HEK293 (cell line): ENCODE measurements at regions not wholly inside any gene's neighbourhood (a gene's known extent, or its start where the extent isn't known, plus 50 kb on each side); places are given as distances from the start of the nearest gene placed in this dataset.

Experiments
- CTCF ChIA-PET: fragments of 350-600 bp; formaldehyde crosslinking; extraction: SDS; loops from one replicate; lab custom pipeline; 2021; ENCODE audit warnings: antibody characterized with exemption; lab: Yijun Ruan, JAX
- POLR2A ChIA-PET: fragments of 300-600 bp; formaldehyde crosslinking; extraction: SDS; loops from one replicate; lab custom pipeline; 2020; ENCODE audit warnings: antibody characterized with exemption, inconsistent platforms; lab: Yijun Ruan, JAX
- H3K27ac ChIP-seq: fragments of 200-500 bp; sonication (Bioruptor generic); 2 replicates; pipeline ENCODE4 v1.5.1; 2014; ENCODE audit warnings: low read depth, low read length, control low read depth, inconsistent platforms; ENCODE audit errors: extremely low read depth
- H3K36me3 ChIP-seq, 2 experiments: fragments of 200-500 bp in 1 of 2; sonication (Bioruptor generic) in 1 of 2; 1 replicate in 1 of 2; 2 replicates in 1 of 2; pipeline ENCODE4 v1.5.1; 2014 to 2017; ENCODE audit warnings: inconsistent platforms in 2 of 2, low read length in 2 of 2; ENCODE audit not compliant: control insufficient read depth in 2 of 2, insufficient read depth in 1 of 2
- H3K4me1 ChIP-seq: fragments of 200-500 bp; sonication (Bioruptor generic); 2 replicates; pipeline ENCODE4 v1.5.1; 2014; ENCODE audit warnings: mild to moderate bottlenecking, low read length, inconsistent platforms; ENCODE audit not compliant: control insufficient read depth, insufficient read depth
- H3K4me3 ChIP-seq: 2 replicates; pipeline ENCODE4 v1.5.1; 2011; ENCODE audit warnings: low read depth, mild to moderate bottlenecking, control low read depth, low read length, moderate library complexity
- H3K9me3 ChIP-seq: fragments of 200-500 bp; sonication (Bioruptor generic); 2 replicates; pipeline ENCODE4 v1.5.1; 2014; ENCODE audit warnings: low read depth, low read length, inconsistent platforms; ENCODE audit not compliant: control insufficient read depth, insufficient read depth
- BCL11B ChIP-seq: fragments of 450-650 bp; formaldehyde crosslinking; IDR thresholded peaks from 2 replicates; pipeline ENCODE4 v1.5.1; 2016; ENCODE audit warnings: low read depth, missing biosample characterization, missing genetic modification characterization
- BCL6B ChIP-seq: fragments of 450-650 bp; formaldehyde crosslinking; IDR thresholded peaks from 2 replicates; pipeline ENCODE4 v1.5.1; 2017; ENCODE audit warnings: missing biosample characterization, missing genetic modification characterization
- HOXD13 ChIP-seq: sonication (generic); formaldehyde crosslinking; IDR thresholded peaks from 2 replicates; pipeline ENCODE4 v1.8.0; 2022; ENCODE audit warnings: missing genetic modification reagents, borderline replicate concordance
- PATZ1 ChIP-seq: fragments of 450-650 bp; formaldehyde crosslinking; IDR thresholded peaks from 2 replicates; pipeline ENCODE4 v1.5.1; 2016; ENCODE audit warnings: missing biosample characterization, missing genetic modification characterization
- ZBTB20 ChIP-seq: fragments of 450-650 bp; formaldehyde crosslinking; IDR thresholded peaks from 2 replicates; pipeline ENCODE4 v1.5.1; 2016; ENCODE audit warnings: missing biosample characterization, missing genetic modification characterization
- ZNF112 ChIP-seq: fragments of 450-650 bp; formaldehyde crosslinking; IDR thresholded peaks from 2 replicates; pipeline ENCODE4 v1.5.0; 2017; ENCODE audit warnings: missing biosample characterization, missing genetic modification characterization
- ZNF2 ChIP-seq: fragments of 450-650 bp; formaldehyde crosslinking; IDR thresholded peaks from 2 replicates; pipeline ENCODE4 v1.5.1; 2016; ENCODE audit warnings: missing biosample characterization, missing genetic modification characterization
- ZNF223 ChIP-seq: fragments of 450-650 bp; formaldehyde crosslinking; IDR thresholded peaks from 2 replicates; pipeline ENCODE4 v1.5.1; 2016; ENCODE audit warnings: missing biosample characterization, missing genetic modification characterization
- ZNF324 ChIP-seq: fragments of 450-650 bp; formaldehyde crosslinking; IDR thresholded peaks from 2 replicates; pipeline ENCODE4 v1.5.1; 2016; ENCODE audit warnings: missing biosample characterization, missing genetic modification characterization
- ZNF354C ChIP-seq: fragments of 450-650 bp; formaldehyde crosslinking; IDR thresholded peaks from 2 replicates; pipeline ENCODE4 v1.5.1; 2016; ENCODE audit warnings: missing biosample characterization, missing genetic modification characterization, low read depth, borderline replicate concordance
- ZNF513 ChIP-seq: fragments of 450-650 bp; IDR thresholded peaks from 2 replicates; pipeline ENCODE4 v1.5.1; 2018; ENCODE audit warnings: missing biosample characterization, missing genetic modification characterization
- ZNF555 ChIP-seq: fragments of 450-650 bp; formaldehyde crosslinking; conservative IDR thresholded peaks from 2 replicates; pipeline ENCODE4 v1.5.1; 2017; ENCODE audit warnings: missing biosample characterization, mild to moderate bottlenecking, missing genetic modification characterization, inconsistent platforms
- ZNF600 ChIP-seq: fragments of 450-650 bp; formaldehyde crosslinking; IDR thresholded peaks from 2 replicates; pipeline ENCODE4 v1.5.1; 2016; ENCODE audit warnings: missing biosample characterization, missing genetic modification characterization
- ZNF645 ChIP-seq: fragments of 450-650 bp; formaldehyde crosslinking; IDR thresholded peaks from 2 replicates; pipeline ENCODE4; 2016; ENCODE audit warnings: missing biosample characterization, missing genetic modification characterization
- ZNF692 ChIP-seq: fragments of 450-650 bp; formaldehyde crosslinking; IDR thresholded peaks from 2 replicates; pipeline ENCODE4 v1.5.1; 2016; ENCODE audit warnings: missing biosample characterization, missing genetic modification characterization
- ZNF701 ChIP-seq: fragments of 450-650 bp; formaldehyde crosslinking; IDR thresholded peaks from 2 replicates; pipeline ENCODE4 v1.5.1; 2016; ENCODE audit warnings: missing biosample characterization, missing genetic modification characterization
- ZNF843 ChIP-seq: fragments of 450-650 bp; formaldehyde crosslinking; IDR thresholded peaks from 2 replicates; pipeline ENCODE4 v1.5.1; 2016; ENCODE audit warnings: missing biosample characterization, missing genetic modification characterization
- ZXDB ChIP-seq: fragments of 450-650 bp; formaldehyde crosslinking; IDR thresholded peaks from 2 replicates; pipeline ENCODE4 v1.5.1; 2016; ENCODE audit warnings: missing biosample characterization, missing genetic modification characterization

- TF ChIP-seq ZNF843 (tag by site-specific recombination) (no peak), ZNF2 (tag by site-specific recombination) (no peak), ZNF701 (tag by site-specific recombination) (no peak), ZNF324 (no peak), BCL6B (no peak), ZNF692 (tag by site-specific recombination) (peak; percentile 96), ZXDB (tag by site-specific recombination) (no peak), ZNF112 (tag by site-specific recombination) (no peak), ZNF555 (tag by site-specific recombination) (no peak), HOXD13 (CRISPR knock-in tag) (no peak)
Measured at GRCh38 chr1:56437959-56438358, 141.4 kb downstream of the PLPP3 start (continued).

GRCh38 chr1:56436912-56437417 is 142.4 kb downstream of the PLPP3 start:
- CTCF ChIA-PET, result no interaction called here
- Histone ChIP-seq H3K4me1 (peaks cover 5% of the 10 kb centered on the region; the same call in 1 of the 2 replicates), H3K4me3 (no peak overlapping the region), H3K36me3 (no peaks in the 10 kb centered on the region), H3K9me3 (no peaks in the 10 kb centered on the region), H3K27ac (no peak overlapping the region; the same call in 1 of the 2 replicates)
- POLR2A ChIA-PET, result no interaction called here
- no peak for TF ChIP-seq ZNF645 (tag by site-specific recombination)
- TF ChIP-seq BCL11B (tag by site-specific recombination), result no peak
- no peak for TF ChIP-seq PATZ1 (tag by site-specific recombination)
- peak; percentile 51; the same call in 1 of the 2 replicates for TF ChIP-seq ZNF600 (tag by site-specific recombination)
- no peak for TF ChIP-seq ZNF513 (tag by site-specific recombination)

GRCh38 chr1:56436296-56436695 is 143.1 kb downstream of the PLPP3 start:
- peaks cover 5% of the 10 kb centered on the region; the same call in 1 of the 2 replicates for H3K4me1 ChIP-seq
- CTCF ChIA-PET, result interaction anchor here (1.1 kb wide), 1 partner anchor 143 kb away, joined by 3 read pairs; the partner anchor contains the start of gene PLPP3
- H3K4me3 ChIP-seq, result no peak overlapping the region
- H3K36me3 ChIP-seq, result no peaks in the 10 kb centered on the region
- POLR2A ChIA-PET, result no interaction called here
- TF ChIP-seq ZNF223 (tag by site-specific recombination) (no peak), ZBTB20 (tag by site-specific recombination) (no peak), ZNF354C (tag by site-specific recombination) (no peak)
- H3K27ac ChIP-seq, result no peak overlapping the region; the same call in 1 of the 2 replicates
- no peaks in the 10 kb centered on the region for H3K9me3 ChIP-seq
